SHP77 (cell line): ENCODE measurements at regions not wholly inside any gene's neighbourhood (a gene's known extent, or its start where the extent isn't known, plus 50 kb on each side); places are given as distances from the start of the nearest gene placed in this dataset.

ENCODE experiments used
- DNase-seq, 2 experiments: peaks; one replicate each; lab custom pipeline; 2025; lab: John Stamatoyannopoulos, UW

DNA sequence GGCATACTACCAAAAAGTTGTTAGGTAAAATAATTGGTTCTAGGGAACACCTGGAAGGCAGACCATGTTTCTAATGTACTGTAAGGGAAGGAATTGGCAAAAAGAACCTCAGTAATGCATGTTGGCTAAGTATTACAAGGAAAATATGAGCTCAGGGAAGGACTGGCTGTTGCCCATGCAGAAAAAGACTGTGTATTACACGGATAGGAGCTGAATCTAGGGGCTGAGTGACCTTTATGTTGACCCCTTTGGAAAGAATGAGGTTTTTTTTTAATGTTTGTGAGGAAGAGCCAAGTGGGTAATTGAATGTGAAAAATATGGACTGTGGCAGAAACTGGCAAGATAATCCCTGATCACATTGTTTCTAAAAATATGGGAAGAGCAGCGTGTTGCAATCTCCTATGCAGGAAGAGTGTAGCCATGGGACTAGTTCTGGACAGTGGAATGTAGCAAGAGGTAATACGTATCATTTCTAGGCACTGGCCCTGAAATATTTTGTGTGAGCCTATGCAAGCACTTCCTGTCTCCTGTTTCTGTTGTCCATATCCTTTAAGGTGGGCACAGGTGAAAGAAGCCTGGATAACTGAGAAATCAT lies 95.1 kb upstream of the CNTNAP4 start:
- DNase-seq = no peak

DNA sequence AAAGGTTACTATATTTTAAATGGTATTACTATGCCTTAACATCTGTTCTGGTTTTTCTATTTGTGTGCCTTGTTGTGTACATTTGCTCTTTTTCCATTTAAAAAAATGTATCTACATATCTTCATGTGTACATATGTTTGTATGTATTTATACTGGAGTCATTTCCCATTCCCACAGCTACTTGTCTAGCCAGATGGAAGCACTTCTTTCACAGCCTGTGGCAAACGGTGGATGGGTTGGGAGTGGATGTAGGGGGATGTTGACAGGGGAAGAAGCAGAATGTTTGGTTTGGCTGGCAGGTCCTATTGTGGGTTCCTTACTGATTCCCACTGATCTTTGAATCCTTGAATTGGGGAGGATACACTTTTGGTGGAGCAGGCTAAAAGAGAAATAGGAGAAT lies 93.6 kb upstream of the CNTNAP4 start:
- no peak for DNase-seq

DNA sequence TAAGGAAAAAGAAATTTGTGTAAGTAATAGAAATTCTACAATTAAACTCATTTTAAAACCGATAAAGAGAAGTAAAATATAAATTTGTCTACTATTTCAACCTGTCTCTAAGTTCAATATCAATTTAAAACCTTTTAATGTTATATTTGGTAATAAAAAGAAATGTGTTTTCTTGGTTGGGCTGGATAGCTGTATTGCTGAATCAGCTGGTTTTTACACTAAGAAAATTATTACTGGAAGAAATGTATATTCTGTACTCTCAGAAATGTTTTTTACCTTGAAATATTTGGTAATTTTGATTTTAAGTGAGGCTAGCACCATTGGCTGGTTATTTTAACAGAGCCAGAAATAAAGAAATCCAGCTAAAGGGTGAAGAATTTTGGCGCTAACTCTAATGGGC lies 87.1 kb upstream of the CNTNAP4 start:
- DNase-seq = no peak

DNA sequence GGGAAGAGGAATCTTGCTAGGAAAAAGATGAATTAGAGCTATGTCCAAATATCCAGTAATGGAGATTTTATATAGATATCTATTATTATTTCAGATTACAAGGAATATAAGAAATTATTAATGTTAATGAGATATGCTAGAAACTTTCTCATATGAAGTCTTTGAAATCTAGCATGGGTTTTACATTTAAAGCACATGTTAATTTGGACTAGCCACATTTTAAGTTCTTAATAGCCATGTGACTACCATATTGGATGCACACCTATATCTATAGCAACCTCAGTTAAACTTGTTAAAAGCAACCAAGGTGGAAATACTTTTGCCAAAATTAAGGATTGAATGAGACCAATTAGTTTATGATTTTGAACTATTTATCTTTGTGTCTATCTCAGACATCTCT lies 86.7 kb upstream of the CNTNAP4 start:
- DNase-seq = no peak

DNA sequence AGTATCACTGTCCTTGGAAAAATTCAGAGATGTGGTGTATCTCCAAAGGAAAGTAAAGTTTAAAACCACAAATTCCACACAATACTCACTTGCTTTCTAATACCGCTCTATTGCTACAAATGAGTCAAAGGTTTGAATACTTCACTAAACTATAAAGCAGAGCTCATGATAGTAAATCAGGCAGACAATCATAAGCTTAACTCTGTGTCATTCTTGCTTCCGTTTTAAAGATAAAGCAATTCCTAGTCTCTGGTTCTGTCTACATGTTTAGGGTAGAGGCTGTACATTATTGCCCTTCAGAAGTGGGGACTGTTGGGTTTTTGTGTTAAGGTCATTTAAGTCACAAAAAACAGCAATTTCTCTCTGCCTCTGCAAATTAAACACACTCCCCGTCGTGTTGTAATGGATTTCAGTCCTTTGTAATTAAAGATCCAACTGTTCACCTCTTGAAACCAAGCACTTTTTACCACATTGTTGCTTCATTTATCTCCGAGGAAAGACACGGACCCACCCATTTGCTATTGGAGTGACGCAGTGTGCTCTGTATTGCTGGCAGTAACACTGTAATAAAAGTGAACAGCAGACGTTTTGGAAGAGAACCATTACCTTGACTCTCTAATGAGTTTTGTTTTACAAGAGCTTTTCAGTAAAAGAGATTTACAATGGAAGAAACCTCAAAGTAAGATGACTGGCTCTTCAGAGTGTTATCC lies 83.1 kb upstream of the CNTNAP4 start:
- DNase-seq = no peak

DNA sequence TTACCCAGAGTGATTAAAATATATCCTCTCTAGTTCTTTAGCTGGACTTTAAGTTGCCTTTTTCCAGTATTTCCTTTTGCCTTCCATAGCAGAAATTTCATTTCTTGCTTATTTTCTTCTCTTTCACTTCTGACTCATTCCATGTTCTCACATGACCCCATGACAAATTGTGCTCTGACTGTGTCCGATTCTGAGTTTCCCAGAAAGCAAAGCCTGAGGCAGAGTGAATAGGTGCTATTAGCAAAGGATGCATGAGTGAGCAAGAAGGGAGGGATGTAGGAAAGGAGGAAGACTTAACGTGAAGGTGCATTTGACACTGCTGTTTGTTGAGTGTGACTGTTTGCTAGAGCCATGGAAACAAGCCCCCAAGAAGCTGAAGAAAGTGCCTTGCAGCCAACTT lies 82.6 kb upstream of the CNTNAP4 start:
- no peak for DNase-seq

DNA sequence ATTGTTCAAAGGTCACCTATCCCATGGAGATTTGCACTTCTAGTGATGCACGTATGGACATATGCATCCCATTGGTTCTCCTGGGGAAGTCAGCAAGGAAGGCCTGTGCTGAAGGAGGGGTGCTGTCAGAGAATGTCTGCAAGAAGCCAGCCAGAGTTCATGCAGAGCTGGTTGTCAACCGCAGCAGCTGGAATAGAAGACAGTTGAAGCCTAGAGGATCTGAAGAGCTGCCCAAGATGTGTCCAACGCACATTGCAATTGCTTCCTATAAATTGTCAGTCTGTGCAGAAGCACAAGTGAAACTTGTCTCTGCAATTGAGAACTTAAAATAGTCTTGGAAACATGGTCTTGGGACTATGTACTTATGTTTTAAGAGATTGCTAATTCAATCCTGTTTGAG lies 82.1 kb upstream of the CNTNAP4 start:
- DNase-seq = no peak

DNA sequence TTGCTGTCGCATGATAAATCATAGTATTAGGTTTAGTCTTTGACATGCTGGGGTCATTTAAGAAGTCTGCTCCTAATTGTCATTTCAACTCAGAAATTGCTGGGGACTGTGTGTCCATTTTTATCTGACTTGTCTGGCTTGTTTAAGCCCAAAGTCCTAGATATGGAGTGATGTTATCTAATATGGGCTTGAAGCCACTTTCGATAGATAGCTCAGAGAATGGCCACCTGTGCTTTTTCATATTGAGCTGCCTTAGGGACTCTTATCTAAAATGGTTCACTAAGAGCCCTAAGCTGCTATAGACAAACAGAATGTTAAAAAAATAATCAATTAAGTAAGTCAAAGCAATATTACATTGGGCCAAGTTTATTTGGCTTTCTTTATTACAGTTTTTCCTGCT lies 81.6 kb upstream of the CNTNAP4 start:
- no peak for DNase-seq

DNA sequence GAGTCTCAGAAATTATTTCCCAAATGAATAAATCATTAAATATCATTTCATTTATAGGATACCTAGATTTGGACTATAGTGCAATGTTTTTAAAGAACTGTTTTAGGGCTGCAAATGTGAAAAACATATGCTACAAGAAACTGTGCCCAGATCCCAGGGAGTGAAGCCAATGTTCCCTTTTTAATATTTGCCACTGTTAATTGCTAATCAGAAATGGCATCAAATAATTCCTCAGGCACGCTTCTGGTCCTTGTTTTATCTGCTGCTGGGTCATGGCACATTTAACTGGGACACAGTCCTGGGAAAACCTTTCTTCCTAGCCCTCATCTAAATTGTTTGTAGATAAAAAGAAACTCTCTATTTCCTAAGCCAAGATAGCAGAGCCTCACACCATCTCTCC lies 79.3 kb upstream of the CNTNAP4 start:
- no peak for DNase-seq

DNA sequence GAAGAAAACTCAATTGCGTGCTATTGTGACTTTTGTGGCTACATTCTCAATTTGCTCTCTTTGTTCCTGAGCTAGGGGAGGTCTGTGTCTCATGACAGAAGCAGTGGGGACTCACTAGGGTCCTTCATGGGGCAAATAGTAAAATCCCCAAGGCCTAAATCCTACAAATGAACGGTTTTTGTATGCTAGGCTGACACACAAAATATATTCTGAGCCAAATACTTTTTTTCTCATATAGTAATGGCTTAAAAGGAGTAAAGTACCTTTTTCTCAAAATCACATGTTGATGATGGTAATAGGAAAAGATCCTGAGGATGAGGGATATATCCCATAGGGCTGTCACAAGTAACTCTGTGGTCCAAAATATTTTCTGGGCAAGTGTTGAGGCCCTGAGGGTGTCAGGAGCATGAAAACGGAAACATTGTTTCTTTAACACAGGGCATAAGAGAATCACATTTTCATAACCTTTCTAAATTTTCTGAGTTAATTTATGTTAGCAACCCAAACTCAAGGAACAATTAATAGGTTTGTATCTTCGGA lies 77.5 kb upstream of the CNTNAP4 start:
- DNase-seq = no peak

DNA sequence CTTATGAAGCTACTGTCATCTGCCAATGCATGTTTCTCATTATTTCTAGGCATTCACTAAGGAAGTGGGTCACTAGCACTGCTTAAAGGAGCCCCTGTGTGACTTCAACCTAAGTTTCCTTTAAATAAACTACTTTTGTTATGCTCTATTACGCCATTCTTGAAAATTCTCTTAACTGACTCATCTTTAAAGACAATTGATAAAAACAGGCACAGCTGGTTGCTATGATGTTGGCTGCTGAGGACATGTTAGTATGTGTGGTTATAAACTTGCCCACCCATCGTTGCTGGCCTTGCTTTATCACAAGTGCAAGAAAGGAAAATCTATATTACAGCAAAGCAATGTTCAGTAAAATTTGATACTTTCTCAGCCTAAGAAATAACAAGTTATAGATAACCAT lies 75.8 kb upstream of the CNTNAP4 start:
- no peak for DNase-seq

DNA sequence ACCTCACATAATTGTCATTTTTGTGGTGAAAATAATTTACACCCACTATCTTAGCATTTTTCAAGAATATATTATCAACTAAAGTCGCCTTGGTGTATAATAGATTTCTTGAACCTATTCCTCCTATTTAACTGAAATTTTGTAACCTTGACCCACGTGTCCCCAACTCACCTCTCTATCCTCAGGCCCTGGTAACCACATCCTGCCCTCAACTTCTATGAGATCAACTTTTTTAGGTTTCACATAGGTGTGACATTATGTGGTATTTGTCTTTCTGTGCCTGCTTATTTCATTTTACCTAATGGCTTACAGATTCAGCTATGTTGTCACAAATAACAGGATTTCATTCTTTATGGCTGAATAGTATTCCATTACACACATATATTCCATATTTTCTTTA lies 73.0 kb upstream of the CNTNAP4 start:
- no peak for DNase-seq

DNA sequence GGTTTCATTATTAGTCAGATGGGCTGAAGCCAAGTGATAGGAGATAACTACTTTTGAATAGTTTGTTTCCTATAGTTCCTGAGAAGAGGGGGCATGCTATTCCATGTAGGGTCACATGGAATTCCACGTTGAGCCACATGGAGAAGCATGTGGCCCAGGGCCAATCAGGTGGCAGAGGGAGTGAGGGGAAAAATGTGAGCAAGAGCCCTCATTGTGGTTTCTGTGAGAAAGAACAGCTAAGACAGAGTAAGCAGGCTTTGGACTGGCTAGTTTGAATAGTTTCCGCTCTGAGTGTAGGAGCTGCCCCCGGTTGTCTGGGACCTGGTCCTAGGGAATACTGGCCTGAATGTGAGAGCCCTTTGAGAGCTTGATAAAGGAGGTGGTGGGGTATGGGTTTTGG lies 69.9 kb upstream of the CNTNAP4 start:
- DNase-seq = no peak

DNA sequence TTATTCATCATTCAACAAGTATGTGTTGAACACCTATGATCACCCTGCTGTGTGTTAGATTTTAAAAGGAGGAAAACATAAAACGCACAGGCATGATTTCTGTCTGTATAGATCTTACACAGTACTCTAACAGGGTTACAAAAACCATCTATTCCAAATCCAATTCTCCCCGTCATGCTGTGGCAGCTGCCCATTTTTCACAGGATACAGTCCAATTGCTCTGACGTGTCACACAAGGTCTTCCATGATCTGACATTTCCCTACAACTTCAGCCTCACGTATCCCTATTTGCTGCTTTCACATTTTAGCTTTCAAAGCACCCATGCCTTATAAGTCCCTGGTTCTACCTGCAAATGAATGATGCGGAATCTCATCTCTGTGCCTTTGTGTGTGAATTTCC lies 67.0 kb upstream of the CNTNAP4 start:
- no peak for DNase-seq

DNA sequence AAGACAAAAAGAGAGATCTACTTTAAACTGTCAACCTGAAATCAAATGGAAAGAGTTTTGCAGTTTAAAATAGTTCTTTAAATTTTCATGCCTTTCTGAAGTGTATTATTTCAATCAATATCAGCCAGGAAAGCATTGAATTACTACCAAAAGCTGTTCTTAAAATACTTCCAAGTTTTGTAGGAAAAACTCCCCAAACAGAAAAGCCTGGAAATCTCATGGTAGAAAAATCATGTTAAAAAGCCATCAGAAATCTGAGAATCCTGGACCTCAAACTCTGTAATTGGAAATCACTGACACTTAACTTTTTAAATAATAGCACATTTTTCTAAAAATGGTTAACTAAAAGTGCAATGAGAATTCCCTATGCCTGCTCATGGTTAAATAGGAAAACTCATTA lies 63.3 kb upstream of the CNTNAP4 start:
- no peak for DNase-seq

DNA sequence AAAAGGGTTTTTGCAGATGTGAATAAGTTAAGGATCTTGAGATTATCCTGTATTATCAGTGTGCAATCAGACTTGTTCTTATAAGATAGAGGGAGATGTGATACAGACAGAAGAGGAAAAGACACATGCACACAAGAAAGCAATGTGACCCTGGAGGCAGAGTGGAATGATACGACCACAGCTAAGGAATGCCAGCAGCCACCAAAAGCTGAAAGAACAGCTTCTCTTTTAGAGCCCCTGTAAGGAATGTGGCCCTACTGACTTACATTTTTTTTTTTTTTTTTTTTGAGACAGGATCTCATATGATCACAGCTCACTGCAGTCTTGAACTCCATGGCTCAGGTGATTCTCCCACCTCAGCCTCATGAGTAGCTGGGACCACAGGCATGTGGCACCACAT lies 62.3 kb upstream of the CNTNAP4 start:
- no peak for DNase-seq

DNA sequence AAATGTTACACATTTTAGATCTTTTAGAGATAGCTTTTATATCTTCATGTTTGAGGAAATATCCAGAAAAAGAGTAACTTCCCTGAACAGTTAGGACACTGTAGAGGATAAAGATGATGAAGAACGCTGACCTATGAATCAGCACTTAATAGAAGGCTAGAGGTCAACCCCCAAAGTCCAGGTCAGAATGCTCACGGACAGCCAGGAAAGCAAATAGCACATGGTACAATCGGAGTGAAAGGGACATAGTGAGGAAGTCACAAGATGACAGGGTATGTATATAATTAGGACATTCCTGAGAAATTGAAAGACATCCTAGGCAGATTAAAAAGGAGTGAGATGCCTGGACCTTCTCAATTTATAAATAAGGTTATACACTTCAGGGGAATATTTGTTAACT lies 55.1 kb upstream of the CNTNAP4 start:
- DNase-seq = no peak

DNA sequence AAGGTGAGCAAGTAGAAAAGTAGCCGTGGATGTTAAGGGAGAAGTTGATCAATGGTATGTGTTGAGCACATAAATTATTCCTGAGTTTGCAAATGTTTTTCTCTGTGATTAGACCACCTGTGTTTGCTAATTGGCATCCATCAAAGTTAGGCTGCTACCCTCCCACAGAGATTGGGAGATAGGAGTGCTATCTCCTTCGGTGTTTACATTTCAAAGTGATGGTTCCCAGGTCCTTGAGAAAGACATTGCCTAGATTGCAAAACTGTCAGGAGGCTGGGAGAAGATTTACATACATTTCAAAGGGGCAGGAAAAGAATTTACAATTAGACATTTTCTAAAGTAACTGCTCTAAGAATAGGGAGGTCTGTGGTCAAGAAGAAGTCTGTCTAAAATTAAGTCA lies 54.3 kb upstream of the CNTNAP4 start:
- no peak for DNase-seq

DNA sequence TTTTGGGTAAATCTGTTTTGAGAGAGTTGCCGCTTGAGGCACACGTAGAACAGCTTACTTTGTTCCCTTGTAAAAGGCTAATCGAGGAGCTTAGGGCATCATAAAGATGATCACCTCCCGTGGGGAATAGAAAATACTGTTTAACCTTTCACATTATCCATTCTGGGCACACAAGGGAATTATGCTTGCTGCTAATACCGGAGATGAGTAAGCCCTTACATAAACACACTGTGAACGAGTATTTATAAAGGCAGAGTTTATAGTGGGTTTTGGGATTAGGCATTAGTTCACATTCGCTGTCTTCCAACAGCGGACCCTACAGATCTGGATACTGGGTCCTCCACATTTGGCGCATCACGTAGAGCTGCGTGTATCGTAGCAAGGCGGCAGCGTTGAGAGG lies 51.2 kb upstream of the CNTNAP4 start:
- peak in 1 of 2 experiments; percentile 40 for DNase-seq

DNA sequence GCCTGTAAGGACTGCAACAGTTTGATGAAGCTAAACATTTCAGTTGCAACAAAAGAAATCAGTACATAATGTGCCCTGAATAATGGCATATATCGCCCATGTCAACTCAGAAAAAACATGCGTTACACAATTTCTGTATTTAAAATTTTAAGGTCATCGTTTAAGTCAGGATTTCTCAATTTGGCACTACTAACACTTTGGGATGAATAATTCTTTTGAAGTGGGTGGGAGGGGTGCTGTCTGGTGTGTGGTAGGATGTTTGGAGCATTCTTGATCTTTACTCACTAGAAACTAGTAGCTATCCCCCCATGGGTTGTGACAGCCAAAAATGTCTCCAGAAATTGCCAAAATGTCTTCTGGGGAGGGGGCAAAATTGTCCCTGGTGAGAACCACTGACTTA lies 50.7 kb upstream of the CNTNAP4 start:
- no peak for DNase-seq
